ENCODE measurements at regions not wholly inside any gene's neighbourhood (a gene's known extent, or its start where the extent isn't known, plus 50 kb on each side); places are given as distances from the start of the nearest gene placed in this dataset.

GRCh38 chr4:45502471-45502870 is 621.4 kb downstream of the GABRG1 start:
- Histone ChIP-seq H3K27me3 (ENCODE audit: insufficient read depth, low read depth, low read length) (no peaks in the 10 kb centered on the region), H3K36me3 (ENCODE audit: insufficient read depth, low read length) (no peaks in the 10 kb centered on the region), H3K4me3 (ENCODE audit: low read length) (no peak overlapping the region), H3K9me3 (ENCODE audit: low read length) (no peaks in the 10 kb centered on the region), H3F3A (ENCODE audit: insufficient read depth, low read length, poor library complexity, severe bottlenecking) (no peaks in the 10 kb centered on the region), H2AFZ (ENCODE audit: low read depth, low read length) (no peak overlapping the region), H3K9ac (ENCODE audit: low read length) (no peak overlapping the region), H3K79me2 (replicated peaks; ENCODE audit: insufficient read depth, low read length) (no peaks in the 10 kb centered on the region), H4K20me1 (ENCODE audit: insufficient read depth) (no peaks in the 10 kb centered on the region), H3K4me2 (ENCODE audit: low read length) (no peak overlapping the region), H3K9me2 (ENCODE audit: insufficient read depth, low read length) (no peaks in the 10 kb centered on the region), H3K27ac (ENCODE audit: low read length) (no peak overlapping the region)
- no peak for TF ChIP-seq CTCF (IDR thresholded peaks at IDR 0.05; ENCODE audit: poor library complexity, severe bottlenecking)
- no peak for TF ChIP-seq POLR2AphosphoS5 (IDR thresholded peaks at IDR 0.05)
- TF ChIP-seq TAF1 (IDR thresholded peaks at IDR 0.05; ENCODE audit: low read depth), result no peak
- no peak for TF ChIP-seq EP300 (conservative IDR thresholded peaks at IDR 0.05; ENCODE audit: poor library complexity, severe bottlenecking)
- no peak for TF ChIP-seq MXI1 (conservative IDR thresholded peaks at IDR 0.05; ENCODE audit: poor library complexity, severe bottlenecking)
- TF ChIP-seq EZH2 (IDR thresholded peaks at IDR 0.05; ENCODE audit: borderline replicate concordance, insufficient read depth, low read length, poor library complexity, severe bottlenecking), result no peak
- TF ChIP-seq, protein P1, sequence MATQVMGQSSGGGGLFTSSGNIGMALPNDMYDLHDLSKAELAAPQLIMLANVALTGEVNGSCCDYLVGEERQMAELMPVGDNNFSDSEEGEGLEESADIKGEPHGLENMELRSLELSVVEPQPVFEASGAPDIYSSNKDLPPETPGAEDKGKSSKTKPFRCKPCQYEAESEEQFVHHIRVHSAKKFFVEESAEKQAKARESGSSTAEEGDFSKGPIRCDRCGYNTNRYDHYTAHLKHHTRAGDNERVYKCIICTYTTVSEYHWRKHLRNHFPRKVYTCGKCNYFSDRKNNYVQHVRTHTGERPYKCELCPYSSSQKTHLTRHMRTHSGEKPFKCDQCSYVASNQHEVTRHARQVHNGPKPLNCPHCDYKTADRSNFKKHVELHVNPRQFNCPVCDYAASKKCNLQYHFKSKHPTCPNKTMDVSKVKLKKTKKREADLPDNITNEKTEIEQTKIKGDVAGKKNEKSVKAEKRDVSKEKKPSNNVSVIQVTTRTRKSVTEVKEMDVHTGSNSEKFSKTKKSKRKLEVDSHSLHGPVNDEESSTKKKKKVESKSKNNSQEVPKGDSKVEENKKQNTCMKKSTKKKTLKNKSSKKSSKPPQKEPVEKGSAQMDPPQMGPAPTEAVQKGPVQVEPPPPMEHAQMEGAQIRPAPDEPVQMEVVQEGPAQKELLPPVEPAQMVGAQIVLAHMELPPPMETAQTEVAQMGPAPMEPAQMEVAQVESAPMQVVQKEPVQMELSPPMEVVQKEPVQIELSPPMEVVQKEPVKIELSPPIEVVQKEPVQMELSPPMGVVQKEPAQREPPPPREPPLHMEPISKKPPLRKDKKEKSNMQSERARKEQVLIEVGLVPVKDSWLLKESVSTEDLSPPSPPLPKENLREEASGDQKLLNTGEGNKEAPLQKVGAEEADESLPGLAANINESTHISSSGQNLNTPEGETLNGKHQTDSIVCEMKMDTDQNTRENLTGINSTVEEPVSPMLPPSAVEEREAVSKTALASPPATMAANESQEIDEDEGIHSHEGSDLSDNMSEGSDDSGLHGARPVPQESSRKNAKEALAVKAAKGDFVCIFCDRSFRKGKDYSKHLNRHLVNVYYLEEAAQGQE (IDR thresholded peaks at IDR 0.05; ENCODE audit: borderline replicate concordance), result no peak
- TF ChIP-seq RAD21 (conservative IDR thresholded peaks at IDR 0.05), result no peak
- no peak for TF ChIP-seq SMC3 (conservative IDR thresholded peaks at IDR 0.05; ENCODE audit: poor library complexity)

GRCh38 chr4:45484740-45485139 is 639.1 kb downstream of the GABRG1 start:
- no peak overlapping the region for H3K9ac ChIP-seq (ENCODE audit: low read length)
- no peaks in the 10 kb centered on the region for H3K79me2 ChIP-seq (replicated peaks; ENCODE audit: insufficient read depth, low read length)
- H2AFZ ChIP-seq (ENCODE audit: low read depth, low read length), result no peak overlapping the region
- H3K27ac ChIP-seq (ENCODE audit: low read length), result no peak overlapping the region
- no peaks in the 10 kb centered on the region for H4K20me1 ChIP-seq (ENCODE audit: insufficient read depth)
- no peaks in the 10 kb centered on the region for H3F3A ChIP-seq (ENCODE audit: insufficient read depth, low read length, poor library complexity, severe bottlenecking)
- no peaks in the 10 kb centered on the region for H3K9me2 ChIP-seq (ENCODE audit: insufficient read depth, low read length)
- H3K4me3 ChIP-seq (ENCODE audit: low read length), result no peak overlapping the region
- no peak for TF ChIP-seq TAF1 (IDR thresholded peaks at IDR 0.05; ENCODE audit: low read depth)
- H3K27me3 ChIP-seq (ENCODE audit: insufficient read depth, low read depth, low read length), result no peaks in the 10 kb centered on the region
- H3K36me3 ChIP-seq (ENCODE audit: insufficient read depth, low read length), result no peaks in the 10 kb centered on the region
- no peaks in the 10 kb centered on the region for H3K9me3 ChIP-seq (ENCODE audit: low read length)
- H3K4me2 ChIP-seq (ENCODE audit: low read length), result no peak overlapping the region

- H3K27me3 ChIP-seq (ENCODE audit: insufficient read depth, low read depth, low read length), result no peaks in the 10 kb centered on the region
- H4K20me1 ChIP-seq (ENCODE audit: insufficient read depth), result no peaks in the 10 kb centered on the region
- H3K9me2 ChIP-seq (ENCODE audit: insufficient read depth, low read length), result no peaks in the 10 kb centered on the region
- no peak overlapping the region for H3K4me2 ChIP-seq (ENCODE audit: low read length)
- H3K79me2 ChIP-seq (replicated peaks; ENCODE audit: insufficient read depth, low read length), result no peaks in the 10 kb centered on the region
- H3K9ac ChIP-seq (ENCODE audit: low read length), result no peak overlapping the region
- H3K27ac ChIP-seq (ENCODE audit: low read length), result no peak overlapping the region
- TF ChIP-seq SMC3 (conservative IDR thresholded peaks at IDR 0.05; ENCODE audit: poor library complexity), result no peak
- TF ChIP-seq MXI1 (conservative IDR thresholded peaks at IDR 0.05; ENCODE audit: poor library complexity, severe bottlenecking), result no peak
- TF ChIP-seq CTCF (IDR thresholded peaks at IDR 0.05; ENCODE audit: poor library complexity, severe bottlenecking), result no peak
- TF ChIP-seq, protein P1 (IDR thresholded peaks at IDR 0.05; ENCODE audit: borderline replicate concordance), result no peak
- no peak for TF ChIP-seq POLR2AphosphoS5 (IDR thresholded peaks at IDR 0.05)
- no peak for TF ChIP-seq EZH2 (IDR thresholded peaks at IDR 0.05; ENCODE audit: borderline replicate concordance, insufficient read depth, low read length, poor library complexity, severe bottlenecking)
- TF ChIP-seq EP300 (conservative IDR thresholded peaks at IDR 0.05; ENCODE audit: poor library complexity, severe bottlenecking), result no peak
- no peak for TF ChIP-seq RAD21 (conservative IDR thresholded peaks at IDR 0.05)
- TF ChIP-seq TAF1 (IDR thresholded peaks at IDR 0.05; ENCODE audit: low read depth), result no peak
- no peaks in the 10 kb centered on the region for H3F3A ChIP-seq (ENCODE audit: insufficient read depth, low read length, poor library complexity, severe bottlenecking)
- no peaks in the 10 kb centered on the region for H3K36me3 ChIP-seq (ENCODE audit: insufficient read depth, low read length)
- no peak overlapping the region for H3K4me3 ChIP-seq (ENCODE audit: low read length)
- H2AFZ ChIP-seq (ENCODE audit: low read depth, low read length), result no peak overlapping the region
- peaks cover 2% of the 10 kb centered on the region for H3K9me3 ChIP-seq (ENCODE audit: low read length)
Measured at GRCh38 chr4:45482346-45482745, 641.5 kb downstream of the GABRG1 start.
